Endometrial microvascular endothelial cells (primary cell): ENCODE measurements at regions not wholly inside any gene's neighbourhood (a gene's known extent, or its start where the extent isn't known, plus 50 kb on each side); places are given as distances from the start of the nearest gene placed in this dataset.
"Not testable (repeated sequence)": the region's sequence is repeated elsewhere in the genome, so short reads cannot be mapped to it uniquely, and the experiment has no call there.

Source experiments
- in situ Hi-C: cut with HindIII; loops from 2 replicates; pipeline ENCODE4 v1.10.0; 2017; ENCODE audit warnings: low sequenced_read_pairs, low pct_unique_long_range_greater_than_20kb; ENCODE audit errors: inconsistent ontology term

DNA sequence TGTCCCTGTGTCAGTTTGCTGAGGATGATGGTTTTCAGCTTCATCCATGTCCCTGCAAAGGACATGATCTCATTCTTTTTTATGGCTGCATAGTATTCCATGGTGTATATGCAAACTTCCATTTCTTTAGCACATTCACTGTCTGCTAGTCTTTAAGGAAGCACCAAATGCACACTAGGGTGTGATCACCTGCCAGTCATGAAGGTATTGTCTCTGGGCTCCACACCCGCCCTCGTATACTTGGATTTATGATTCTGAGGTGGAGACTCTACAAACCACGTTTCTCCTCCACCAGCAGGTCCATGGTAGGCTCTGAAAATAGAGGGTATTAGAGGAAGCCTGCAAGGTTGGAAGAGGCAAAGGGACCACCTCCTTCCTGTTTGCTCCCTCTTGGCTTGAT lies 75.9 kb upstream of the MAML3 start:
- in situ Hi-C loops: no loop called here

DNA sequence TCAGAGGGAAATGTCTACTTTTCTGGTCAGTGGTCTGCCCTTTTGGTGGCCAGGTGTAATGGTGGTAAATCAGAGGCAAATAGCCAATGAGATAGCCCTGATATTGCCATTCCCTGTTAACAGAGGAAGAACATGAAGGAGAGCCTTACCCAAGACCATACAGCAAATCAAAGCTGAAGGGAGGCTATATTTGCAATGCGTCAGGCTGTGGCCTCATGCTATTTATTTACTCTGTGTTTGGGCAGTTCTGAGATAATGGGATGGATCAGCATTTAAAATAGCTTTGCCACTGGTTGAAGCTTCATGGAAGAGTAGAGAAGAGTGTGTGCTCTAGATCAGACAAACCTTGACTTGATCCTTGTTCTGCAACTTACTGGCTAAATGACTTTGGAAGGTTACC lies 73.3 kb upstream of the MAML3 start:
- in situ Hi-C loops: no loop called here

DNA sequence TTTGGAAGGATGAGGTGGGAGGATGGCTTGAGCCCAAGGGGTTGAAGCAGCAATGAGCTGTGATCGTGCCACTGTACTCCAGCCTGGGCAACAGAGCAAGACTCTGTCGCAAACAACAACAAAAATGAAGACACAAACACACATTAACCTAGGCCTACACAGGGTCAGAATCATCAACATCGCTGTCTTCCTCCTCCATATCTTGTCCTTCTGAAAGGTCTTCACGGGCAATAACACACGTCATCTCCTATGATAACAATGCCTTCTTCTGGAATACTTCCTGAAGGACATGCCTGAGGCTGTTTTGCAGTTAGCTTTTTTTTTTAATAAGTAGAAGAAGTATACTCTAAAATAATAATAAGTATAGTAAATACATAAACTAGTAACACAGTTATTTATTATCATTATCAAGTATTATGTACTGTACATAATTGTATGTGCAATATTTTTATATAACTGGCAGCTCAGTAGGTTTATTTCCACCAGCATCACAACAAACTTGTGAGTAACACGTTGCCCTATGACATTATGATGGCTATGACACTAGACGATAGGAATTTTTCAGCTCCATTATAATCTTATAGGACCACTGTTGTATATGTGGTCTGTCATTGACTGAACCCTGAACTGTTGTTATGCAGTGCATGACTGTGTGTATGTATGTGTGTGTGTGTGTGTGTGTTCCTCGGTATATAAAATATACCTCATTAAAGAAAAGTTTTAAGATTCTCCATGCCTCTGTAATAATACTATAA lies 69.2 kb upstream of the MAML3 start:
- in situ Hi-C loops: no loop called here

DNA sequence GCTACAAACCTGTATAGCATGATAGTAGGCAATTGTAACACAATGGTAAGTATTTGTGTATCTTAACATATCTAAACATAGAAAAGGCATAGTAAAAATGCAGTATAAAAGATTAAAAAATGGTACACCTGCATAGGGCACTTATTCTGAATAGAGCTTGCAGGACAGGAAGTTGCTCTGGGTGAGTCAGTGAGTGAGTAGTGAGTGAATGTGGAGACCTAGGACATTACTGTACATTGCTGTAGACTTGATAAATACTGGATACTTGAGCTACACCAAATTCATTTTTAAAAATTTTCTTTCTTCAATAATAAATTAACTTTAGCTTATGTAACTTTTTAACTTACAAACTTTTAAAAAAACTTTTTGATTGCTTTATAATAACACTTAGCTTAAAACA lies 68.2 kb upstream of the MAML3 start:
- in situ Hi-C loops: no loop called here

DNA sequence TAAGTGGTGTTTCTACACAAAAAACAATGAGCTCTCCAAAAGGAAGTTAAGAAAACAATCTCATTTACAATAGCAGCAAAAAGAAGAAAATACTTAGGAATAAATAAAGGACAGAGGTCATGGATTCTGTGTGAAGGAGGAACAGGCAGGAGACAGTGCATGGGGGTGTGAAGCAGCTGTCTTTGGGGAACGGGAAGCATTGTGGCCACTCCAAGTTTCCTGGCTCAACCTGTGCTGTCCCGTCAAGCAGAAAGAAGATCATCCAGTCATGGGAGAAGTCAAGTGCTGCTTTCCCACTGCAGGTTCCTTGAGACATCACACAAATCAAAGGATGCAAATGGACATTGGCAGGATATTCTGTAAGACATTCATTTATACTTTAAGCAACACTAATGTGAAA lies 66.1 kb upstream of the MAML3 start:
- in situ Hi-C loops: no loop called here

DNA sequence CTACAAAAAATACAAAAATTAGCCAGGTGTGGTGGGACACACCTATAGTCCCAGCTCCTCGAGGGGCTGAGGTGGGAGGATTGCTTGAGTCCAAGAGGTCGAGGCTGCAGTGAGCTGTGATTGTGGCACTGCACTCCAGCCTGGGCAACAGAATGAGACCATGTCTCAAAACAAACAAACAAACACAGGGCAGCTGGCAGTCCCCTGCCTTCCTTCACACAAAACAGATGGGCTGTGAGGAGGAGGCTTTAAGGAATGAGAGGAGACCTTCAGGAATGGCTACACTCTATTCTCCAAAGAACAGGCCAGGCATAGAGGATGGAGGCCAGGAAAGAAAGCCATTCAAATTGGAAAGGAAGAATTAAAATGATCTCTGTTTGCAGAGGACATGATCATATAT lies 65.6 kb upstream of the MAML3 start:
- in situ Hi-C loops: no loop called here

DNA sequence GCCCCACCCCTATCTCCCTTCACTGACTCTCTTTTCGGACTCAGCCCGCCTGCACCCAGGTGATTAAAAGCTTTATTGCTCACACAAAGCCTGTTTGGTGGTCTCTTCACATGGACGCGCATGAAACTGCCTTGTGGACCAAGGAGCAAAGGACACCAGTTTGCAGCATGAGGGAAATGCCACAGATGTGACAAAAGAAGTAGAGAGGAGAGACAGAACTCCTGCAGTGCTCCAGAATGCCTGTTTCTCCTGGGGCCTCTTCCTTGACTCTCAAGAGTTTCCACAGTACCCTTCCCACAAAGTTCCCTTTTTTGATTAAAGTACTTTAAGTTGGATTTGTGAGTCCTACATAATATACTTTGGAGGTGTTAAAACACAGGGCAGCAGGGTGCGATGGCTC lies 65.1 kb upstream of the MAML3 start:
- in situ Hi-C loops: not testable (repeated sequence)

DNA sequence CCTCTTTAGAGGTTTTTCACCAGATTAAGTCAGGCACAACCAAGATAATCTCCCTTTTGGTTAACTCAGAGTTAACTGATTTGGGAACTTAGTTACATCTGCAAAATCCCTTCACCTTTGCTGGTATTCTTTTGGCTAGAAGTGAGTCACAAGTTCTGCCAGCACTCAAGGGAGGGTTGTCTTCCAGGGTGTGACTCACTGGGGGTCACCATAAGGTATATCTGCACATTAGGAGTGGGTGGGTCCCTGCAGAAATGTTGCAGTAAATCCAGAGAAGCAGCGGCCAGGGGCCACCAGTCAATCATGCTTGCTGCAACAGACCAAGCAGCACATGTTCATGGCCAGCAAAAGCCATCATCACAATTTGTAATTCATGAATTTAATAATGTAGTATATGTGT lies 59.8 kb upstream of the MAML3 start:
- in situ Hi-C loops: no loop called here

DNA sequence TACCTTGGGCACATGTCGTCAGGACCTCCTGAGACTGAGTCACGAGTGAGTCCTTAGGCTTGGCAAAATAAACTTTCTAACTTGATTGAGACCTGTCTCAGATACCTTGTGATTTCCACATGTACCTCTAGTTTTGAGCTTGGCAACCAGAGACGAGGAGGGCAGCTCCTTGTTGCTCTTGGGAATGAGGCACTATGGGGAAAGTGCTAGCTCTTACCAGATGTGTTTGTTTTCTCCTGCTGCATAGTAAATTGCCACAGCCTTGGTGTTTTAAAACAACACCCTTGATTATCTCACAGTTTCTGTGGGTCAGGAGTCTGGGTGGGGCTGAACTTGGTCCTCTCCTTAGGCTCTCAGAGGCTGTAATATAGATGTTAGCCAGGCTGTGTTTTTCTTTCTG lies 59.1 kb upstream of the MAML3 start:
- in situ Hi-C loops: no loop called here

DNA sequence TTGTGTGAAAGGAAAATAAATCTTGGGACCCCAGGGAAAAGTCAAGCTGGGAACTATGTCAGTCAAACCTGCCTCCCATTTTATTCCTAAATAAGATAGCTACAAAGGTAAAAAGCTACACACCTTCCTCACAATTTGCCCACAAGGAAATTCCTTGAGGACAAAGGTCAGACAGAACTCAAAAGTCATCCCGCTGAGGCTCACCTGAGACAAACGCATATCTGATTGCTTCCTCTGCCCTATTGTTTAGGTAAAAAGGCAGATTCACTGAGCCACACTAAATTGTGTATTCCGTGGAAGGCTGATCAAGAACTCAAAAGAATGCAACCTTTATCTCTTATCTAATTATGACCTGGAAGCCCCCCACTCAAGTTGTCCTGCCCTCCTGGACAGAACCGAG lies 58.7 kb upstream of the MAML3 start:
- in situ Hi-C loops: no loop called here

DNA sequence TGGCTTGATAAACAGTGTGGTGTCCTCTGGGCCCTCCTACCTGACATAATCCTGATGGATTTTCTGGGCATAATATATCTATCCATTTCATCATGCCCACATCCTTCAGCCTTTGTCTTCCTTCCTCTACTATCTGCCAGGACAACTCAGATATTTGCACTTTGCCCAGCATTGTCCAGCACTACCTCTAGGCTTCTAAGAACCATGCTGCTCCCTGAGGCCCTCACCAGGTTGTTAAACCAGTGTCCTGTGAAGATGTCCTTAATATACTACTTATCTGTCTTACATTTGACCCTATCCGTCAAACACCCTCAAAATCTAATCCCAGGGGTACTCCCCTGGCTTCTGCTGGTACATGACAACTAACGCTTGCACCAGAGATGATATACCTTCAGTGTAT lies 58.2 kb upstream of the MAML3 start:
- in situ Hi-C loops: no loop called here

DNA sequence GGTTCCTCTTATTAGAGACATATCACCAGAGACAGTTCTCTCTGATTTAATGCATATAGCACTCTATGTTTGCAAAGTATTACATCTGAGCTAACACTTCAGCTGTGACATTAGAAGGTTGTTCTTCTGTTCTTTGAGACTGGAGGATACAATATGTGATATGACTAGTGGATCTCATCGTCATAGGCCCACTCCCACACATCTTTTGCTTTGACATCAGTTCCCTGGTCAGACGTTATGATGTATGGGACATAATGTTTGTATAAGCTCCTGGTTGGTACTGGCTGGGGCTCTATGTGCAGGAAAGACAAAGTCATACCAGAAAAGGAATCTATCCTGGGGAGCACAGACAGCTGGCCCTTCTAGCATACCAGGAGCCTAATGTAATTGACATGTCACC lies 57.7 kb upstream of the MAML3 start:
- in situ Hi-C loops: no loop called here

DNA sequence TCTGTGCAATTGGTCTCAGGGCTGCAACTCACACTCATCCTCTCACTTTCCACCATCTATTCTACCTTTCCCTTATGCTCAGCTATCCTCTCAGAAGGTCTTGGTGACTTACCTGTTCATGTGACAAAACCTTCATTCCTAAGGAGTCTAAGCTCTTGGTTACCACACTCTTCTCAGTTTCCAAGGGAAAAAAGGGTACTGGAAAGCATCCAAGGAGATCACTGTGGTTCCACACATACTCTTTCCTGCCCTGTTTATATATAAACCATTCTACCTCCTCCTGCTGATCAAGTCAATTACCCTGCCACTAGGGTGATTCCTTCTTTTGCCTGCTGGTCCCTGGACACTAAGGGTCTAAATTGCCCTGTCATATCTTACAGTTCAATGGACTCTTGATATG lies 57.2 kb upstream of the MAML3 start:
- in situ Hi-C loops: no loop called here

DNA sequence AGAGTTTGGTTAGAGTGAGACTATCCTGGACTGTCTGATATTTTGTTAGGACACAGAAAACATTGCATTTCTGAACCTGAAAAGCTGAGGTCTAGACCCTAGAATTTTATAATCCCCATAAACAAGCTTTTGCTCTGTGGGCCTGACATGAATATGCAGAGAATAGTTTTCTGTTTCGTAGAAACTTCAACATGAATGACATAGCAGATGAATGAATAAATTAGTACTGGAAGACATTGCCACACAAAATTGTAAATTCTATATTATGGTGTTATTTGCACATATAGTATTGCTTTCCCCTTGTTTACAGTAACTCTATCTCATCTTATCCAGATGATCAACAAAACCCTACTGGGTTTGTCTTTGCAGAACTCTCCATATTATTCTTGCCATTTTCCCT lies 54.9 kb upstream of the MAML3 start:
- in situ Hi-C loops: no loop called here
